ENCODE measurements at regions not wholly inside any gene's neighbourhood (a gene's known extent, or its start where the extent isn't known, plus 50 kb on each side); places are given as distances from the start of the nearest gene placed in this dataset.

GRCh38 chr9:106393226-106393625 is 469.7 kb upstream of the ZNF462 start (continued):
- TF ChIP-seq RXRA (IDR thresholded peaks at IDR 0.05; ENCODE audit: insufficient read depth, low read depth, low read length) (no peak), CHD1 (IDR thresholded peaks at IDR 0.05; ENCODE audit: low read depth, low read length) (no peak), EGR1 (IDR thresholded peaks at IDR 0.05; ENCODE audit: borderline replicate concordance, low read depth, low read length) (no peak), TAF7 (optimal IDR thresholded peaks at IDR 0.05; ENCODE audit: borderline replicate concordance, low read depth, low read length) (no peak), USF2 (IDR thresholded peaks at IDR 0.05; ENCODE audit: low read length) (no peak), CREB1 (IDR thresholded peaks at IDR 0.05) (no peak)

Data from H1 (cell line).